GM21423 (cell line): ENCODE measurements at regions not wholly inside any gene's neighbourhood (a gene's known extent, or its start where the extent isn't known, plus 50 kb on each side); places are given as distances from the start of the nearest gene placed in this dataset.
"Not testable (repeated sequence)": the region's sequence is repeated elsewhere in the genome, so short reads cannot be mapped to it uniquely, and the experiment has no call there.

ENCODE experiments used
- ATAC-seq: cut with Tn5 transposase; IDR thresholded peaks from one replicate; pipeline ENCODE4 v1.9.1; 2021; ENCODE audit warnings: mild to moderate bottlenecking, moderate library complexity; ENCODE audit not compliant: unreplicated experiment

DNA sequence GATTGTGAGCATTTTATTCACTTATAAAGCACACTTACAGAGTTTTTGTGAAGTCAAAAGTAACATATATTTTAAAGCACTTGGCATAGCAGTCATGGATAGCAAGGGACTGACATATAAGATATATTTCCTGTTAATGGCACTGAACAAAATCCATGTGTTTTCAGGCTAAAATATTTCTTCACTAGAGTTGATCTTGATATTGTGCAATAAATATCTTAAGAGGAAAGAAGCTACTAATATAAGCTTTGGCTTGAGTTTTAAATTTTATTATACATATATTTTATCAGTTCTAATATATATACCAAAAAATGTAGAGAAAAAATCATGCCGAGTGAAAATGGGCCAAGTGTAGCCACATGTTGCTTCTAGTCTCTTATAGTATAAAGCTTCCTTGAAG is 189.7 kb upstream of the DPP10 start:
- no peak for ATAC-seq

GRCh38 chr2:114254875-114255274 is 187.6 kb upstream of the DPP10 start:
- no peak for ATAC-seq

GRCh38 chr2:114259389-114259788 is 183.1 kb upstream of the DPP10 start:
- ATAC-seq, result no peak

GRCh38 chr2:114261366-114261765 is 181.1 kb upstream of the DPP10 start:
- no peak for ATAC-seq

GRCh38 chr2:114265261-114265660 is 177.2 kb upstream of the DPP10 start:
- no peak for ATAC-seq

DNA sequence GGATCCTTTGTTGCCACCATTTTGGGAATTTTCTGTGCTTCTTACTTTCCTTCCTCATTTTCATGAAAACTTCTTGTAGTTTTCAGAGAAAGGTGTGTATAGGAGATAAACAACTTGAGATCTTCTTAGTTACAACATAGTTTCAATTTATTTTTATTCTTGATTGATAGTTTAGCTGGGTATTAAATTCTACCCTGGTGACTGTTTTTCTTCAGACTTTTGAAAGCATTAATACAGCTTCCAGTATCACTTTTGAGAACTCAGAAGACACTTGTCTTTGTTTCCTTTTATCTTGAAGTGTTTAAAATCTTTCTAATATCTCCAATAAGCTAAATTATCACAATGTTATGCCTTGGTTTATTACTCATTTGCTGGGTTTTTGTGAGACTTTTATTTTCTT is 167.5 kb upstream of the DPP10 start:
- ATAC-seq, result no peak

GRCh38 chr2:114281188-114281587 is 161.3 kb upstream of the DPP10 start:
- ATAC-seq, result no peak

GRCh38 chr2:114283774-114284173 is 158.7 kb upstream of the DPP10 start:
- no peak for ATAC-seq

- no peak for ATAC-seq
Measured at GRCh38 chr2:114286438-114286837, 156.0 kb upstream of the DPP10 start.

DNA sequence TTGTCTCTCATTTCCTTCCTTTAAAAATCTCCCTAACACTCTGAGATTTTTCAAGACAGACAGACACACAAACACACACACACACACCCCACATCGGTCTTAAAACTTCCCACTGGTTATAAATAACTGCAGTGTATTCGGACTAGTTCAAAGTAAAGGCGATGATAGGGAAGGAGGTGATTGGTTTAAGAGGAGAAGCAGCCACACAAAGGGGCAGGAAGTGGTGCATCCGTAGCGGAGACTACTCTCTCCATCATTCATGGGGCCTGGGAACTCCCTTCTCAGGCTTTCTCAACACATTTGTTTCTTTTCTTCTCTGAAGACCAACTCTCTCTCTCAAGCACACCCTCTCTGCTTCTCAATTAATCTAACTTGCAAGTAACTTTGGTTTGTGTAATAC is 149.1 kb upstream of the DPP10 start:
- ATAC-seq, result no peak

DNA sequence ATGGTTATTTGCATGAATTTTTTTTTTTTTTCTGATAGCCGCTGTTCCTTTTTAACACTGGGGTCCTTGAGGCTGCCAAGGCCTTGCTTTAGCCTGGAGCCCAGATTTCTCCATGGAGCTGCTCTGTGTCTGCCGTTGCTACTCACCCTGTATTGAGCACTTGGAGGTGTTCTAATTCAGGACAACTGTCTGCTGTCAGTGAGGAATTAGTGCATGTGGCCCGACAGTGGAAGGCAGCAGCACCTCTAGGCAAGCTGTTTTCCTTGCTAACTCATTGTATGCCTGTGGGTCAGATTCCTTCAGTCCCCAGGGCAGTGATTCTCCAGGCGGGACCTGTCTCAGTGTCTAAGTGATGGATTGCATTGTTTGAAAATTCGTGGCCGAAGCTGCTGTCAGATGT is 147.7 kb upstream of the DPP10 start:
- no peak for ATAC-seq

DNA sequence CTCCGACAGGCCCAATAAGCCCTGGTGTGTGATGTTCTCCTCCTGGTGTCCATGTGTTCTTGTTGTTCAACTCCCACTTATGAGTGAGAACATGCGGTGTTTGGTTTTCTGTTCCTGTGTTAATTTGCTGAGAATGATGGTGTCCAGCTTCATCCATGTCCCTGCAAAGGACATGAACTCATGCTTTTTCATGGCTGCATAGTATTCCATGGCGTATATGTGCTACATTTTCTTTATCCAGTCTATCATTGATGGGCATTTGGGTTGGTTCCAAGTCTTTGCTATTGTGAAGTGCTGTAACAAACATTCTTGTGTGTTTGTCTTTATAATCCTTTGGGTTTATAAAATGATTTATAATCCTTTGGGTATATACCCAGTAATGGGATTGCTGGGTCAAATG is 142.1 kb upstream of the DPP10 start:
- not testable (repeated sequence) for ATAC-seq

- ATAC-seq, result no peak
Measured at GRCh38 chr2:114316532-114317300, 125.7 kb upstream of the DPP10 start.

GRCh38 chr2:114330594-114330993 is 111.8 kb upstream of the DPP10 start:
- ATAC-seq, result no peak

DNA sequence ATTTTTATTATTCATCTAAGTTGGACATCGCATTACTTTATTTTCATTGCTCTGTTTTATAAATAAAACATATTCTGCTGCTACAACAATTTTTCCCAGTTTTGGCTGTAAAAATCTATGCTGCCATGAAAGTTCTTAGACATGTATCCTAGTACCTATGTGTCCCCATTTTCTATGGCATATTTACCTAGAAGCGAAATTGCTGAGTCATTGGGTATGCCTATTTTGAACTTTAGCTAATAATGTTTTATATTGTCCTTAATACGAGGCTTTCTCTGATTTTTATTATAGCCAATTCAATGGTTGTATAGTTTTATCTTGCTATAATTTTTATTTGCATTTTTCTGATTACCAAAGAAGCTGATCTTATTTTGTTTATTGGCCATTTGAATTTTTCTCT is 110.5 kb upstream of the DPP10 start:
- ATAC-seq, result no peak

DNA sequence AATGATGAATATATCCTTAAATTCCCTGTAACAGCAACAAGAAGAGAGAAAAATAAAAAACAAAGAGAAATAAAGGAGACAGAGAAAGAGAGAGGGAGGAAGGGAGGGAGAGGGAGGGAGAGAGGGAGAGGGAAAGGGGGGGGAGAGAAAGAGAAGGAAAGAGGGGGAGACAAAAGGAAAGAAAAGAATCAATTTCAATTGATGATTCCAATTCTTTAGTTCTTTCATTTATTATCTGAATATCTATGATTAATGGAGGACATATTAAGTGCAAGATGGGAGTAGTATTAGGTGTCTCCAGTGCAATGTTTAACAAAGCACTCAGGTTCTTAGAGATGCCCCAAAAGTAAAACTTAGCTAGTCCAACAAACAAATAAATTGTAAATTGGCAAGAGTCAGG is 97.2 kb upstream of the DPP10 start:
- no peak for ATAC-seq

DNA sequence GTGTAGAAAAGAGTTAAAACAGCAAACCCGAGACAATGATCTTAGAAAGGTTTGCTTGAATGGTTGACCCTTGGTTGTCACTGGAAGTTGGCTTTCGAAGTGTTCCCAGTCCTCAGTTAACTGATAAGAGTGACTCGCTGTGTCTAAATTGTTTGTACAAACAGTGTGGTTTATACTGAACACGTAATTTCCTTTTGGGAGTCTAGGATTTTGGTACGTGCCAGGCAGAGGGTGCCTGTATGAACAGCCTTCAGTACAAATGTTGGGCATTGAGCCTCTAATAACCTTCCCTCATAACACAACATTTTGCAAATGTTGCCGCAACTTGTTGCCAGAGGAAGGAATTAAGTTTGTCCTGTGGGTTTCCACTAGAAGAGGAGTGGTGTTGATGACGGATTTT is 95.8 kb upstream of the DPP10 start:
- no peak for ATAC-seq

GRCh38 chr2:114350186-114350725 is 92.2 kb upstream of the DPP10 start:
- no peak for ATAC-seq

GRCh38 chr2:114352988-114353387 is 89.5 kb upstream of the DPP10 start:
- no peak for ATAC-seq

DNA sequence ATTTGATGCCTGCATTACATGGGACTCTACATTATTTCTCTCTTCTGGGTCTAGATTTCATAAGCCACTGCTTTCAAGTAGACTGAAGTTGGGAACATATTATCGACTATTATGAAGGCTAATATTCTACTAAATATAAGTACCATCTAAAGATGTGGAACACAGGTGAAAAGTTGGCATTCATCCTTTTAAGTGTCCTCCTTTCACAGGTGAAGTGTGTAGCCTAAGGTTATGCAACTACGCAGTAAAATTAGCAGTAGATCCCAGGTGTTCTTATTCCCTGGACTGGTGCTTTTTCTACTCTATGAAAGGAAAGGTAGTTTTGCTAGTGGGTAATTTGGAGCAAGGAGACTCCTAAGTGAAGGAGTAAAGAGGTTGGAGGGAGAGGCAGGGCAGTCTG is 88.2 kb upstream of the DPP10 start:
- no peak for ATAC-seq

DNA sequence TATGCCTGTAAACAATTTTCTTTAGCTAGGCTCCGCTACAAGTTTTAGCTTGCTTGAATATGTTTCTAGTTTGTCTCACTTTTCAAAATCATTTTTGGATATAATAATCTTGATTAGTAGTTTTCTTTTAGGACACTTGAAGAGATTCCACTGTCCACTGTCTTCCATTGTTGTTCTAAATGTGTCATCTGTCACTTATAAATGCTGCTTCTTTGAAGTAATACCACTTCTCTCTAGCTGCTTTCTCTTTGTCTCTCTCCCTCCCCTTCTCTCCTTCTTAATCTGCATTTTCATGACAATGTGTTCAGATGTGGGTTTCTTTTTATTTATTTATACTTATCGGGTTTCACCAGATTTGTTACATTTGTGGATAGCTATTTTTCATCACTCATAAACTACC is 73.7 kb upstream of the DPP10 start:
- ATAC-seq, result no peak

DNA sequence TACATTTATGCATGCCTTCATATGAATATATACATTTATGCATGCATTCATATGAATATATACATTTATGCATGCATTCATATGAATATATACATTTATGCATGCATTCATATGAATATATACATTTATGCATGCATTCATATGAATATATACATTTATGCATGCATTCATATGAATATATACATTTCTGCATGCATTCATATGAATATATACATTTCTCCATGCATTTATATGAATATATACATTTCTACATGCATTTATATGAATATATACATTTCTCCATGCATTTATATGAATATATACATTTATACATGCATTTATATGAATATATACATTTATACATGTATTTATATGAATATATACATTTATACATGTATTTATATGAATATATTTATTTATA is 70.7 kb upstream of the DPP10 start:
- ATAC-seq, result not testable (repeated sequence)

DNA sequence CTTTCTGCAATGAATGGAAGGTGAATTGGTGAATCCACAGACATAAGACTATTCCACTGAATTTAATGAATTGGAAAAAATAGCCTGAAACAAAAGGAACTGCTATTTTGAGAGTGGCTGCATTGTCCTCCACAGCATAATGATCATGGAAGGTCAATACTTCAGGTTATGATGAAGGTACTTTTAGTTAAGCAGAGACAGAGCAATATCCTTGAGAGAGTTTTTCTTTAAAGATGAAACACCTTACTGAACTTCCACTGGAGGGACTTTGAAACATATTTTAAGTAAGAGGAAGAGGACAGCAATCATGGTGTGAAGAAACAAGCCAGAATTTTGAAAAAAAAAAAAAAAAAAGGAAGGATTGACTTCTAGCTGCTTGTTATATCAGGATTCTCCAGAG is 68.8 kb upstream of the DPP10 start:
- ATAC-seq, result no peak
